Myocyte (in vitro differentiated cells): ENCODE measurements at regions not wholly inside any gene's neighbourhood (a gene's known extent, or its start where the extent isn't known, plus 50 kb on each side); places are given as distances from the start of the nearest gene placed in this dataset.

Experiments
- DNase-seq: peaks from one replicate; pipeline ENCODE4 v3.0.0-alpha.2; 2012; ENCODE audit warnings: low read depth

GRCh38 chr22:44592824-44593148 is 94.8 kb upstream of the RTL6 start:
- DNase-seq, result no peak

GRCh38 chr22:44592126-44592823 is 94.2 kb upstream of the RTL6 start:
- DNase-seq, result no peak

GRCh38 chr22:44591146-44591790 is 93.2 kb upstream of the RTL6 start:
- DNase-seq, result no peak

- no peak for DNase-seq
These were observed 92.3 kb upstream of the RTL6 start for GRCh38 chr22:44590291-44590690.

- DNase-seq, result no peak
These were observed 91.8 kb upstream of the RTL6 start for GRCh38 chr22:44589831-44590230.

GRCh38 chr22:44588348-44588747 is 90.3 kb upstream of the RTL6 start:
- no peak for DNase-seq

GRCh38 chr22:44587737-44588310 is 89.8 kb upstream of the RTL6 start:
- no peak for DNase-seq

GRCh38 chr22:44586999-44587736 is 89.1 kb upstream of the RTL6 start:
- peak; percentile 76 for DNase-seq

- no peak for DNase-seq
These were observed 88.4 kb upstream of the RTL6 start for GRCh38 chr22:44586351-44586990.

- no peak for DNase-seq
These were observed 87.7 kb upstream of the RTL6 start for GRCh38 chr22:44585559-44586350.

GRCh38 chr22:44584256-44584902 is 86.3 kb upstream of the RTL6 start:
- DNase-seq, result no peak

GRCh38 chr22:44583854-44584253 is 85.8 kb upstream of the RTL6 start:
- no peak for DNase-seq

GRCh38 chr22:44583061-44583760 is 85.2 kb upstream of the RTL6 start:
- no peak for DNase-seq

- no peak for DNase-seq
These were observed 84.0 kb upstream of the RTL6 start for GRCh38 chr22:44582016-44582415.

GRCh38 chr22:44581096-44581435 is 83.0 kb upstream of the RTL6 start:
- no peak for DNase-seq

GRCh38 chr22:44580176-44581095 is 82.4 kb upstream of the RTL6 start:
- DNase-seq, result no peak

- no peak for DNase-seq
These were observed 80.6 kb upstream of the RTL6 start for GRCh38 chr22:44578516-44579230.

GRCh38 chr22:44578110-44578457 is 80.1 kb upstream of the RTL6 start:
- no peak for DNase-seq
